GM12872 (cell line): ENCODE measurements at regions not wholly inside any gene's neighbourhood (a gene's known extent, or its start where the extent isn't known, plus 50 kb on each side); places are given as distances from the start of the nearest gene placed in this dataset.
A peak's percentile ranks its signal among the peaks of the same experiment; 100 is the strongest.

Source experiments
- TF ChIP-seq, protein P1 (sequence below): IDR thresholded peaks from 3 replicates; pipeline ENCODE4 v1.5.1; 2011; ENCODE audit warnings: low read depth, mild to moderate bottlenecking, low read length, moderate library complexity; ENCODE audit not compliant: insufficient read depth

DNA sequence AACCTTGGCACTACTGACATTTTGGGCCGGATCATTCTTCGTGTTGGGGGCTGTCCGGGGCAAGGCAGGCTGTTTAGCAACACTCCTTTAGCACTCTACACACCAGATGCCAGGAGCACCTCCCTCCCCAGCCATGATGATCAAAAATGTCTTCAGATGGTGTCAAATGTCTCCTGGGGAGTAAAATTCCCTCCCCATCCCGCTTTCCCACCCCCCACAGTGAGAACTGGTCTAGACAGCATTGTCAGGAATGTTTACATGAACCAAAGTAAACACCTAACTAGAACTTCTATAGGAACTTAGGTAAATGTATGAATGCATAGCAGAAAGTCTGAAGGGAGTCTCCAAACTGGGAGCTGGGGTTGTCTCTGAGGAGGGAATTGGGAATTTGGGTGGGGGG, 70.0 kb upstream of the TOP1 start:
- TF ChIP-seq, protein P1, sequence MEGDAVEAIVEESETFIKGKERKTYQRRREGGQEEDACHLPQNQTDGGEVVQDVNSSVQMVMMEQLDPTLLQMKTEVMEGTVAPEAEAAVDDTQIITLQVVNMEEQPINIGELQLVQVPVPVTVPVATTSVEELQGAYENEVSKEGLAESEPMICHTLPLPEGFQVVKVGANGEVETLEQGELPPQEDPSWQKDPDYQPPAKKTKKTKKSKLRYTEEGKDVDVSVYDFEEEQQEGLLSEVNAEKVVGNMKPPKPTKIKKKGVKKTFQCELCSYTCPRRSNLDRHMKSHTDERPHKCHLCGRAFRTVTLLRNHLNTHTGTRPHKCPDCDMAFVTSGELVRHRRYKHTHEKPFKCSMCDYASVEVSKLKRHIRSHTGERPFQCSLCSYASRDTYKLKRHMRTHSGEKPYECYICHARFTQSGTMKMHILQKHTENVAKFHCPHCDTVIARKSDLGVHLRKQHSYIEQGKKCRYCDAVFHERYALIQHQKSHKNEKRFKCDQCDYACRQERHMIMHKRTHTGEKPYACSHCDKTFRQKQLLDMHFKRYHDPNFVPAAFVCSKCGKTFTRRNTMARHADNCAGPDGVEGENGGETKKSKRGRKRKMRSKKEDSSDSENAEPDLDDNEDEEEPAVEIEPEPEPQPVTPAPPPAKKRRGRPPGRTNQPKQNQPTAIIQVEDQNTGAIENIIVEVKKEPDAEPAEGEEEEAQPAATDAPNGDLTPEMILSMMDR, result no peak

DNA sequence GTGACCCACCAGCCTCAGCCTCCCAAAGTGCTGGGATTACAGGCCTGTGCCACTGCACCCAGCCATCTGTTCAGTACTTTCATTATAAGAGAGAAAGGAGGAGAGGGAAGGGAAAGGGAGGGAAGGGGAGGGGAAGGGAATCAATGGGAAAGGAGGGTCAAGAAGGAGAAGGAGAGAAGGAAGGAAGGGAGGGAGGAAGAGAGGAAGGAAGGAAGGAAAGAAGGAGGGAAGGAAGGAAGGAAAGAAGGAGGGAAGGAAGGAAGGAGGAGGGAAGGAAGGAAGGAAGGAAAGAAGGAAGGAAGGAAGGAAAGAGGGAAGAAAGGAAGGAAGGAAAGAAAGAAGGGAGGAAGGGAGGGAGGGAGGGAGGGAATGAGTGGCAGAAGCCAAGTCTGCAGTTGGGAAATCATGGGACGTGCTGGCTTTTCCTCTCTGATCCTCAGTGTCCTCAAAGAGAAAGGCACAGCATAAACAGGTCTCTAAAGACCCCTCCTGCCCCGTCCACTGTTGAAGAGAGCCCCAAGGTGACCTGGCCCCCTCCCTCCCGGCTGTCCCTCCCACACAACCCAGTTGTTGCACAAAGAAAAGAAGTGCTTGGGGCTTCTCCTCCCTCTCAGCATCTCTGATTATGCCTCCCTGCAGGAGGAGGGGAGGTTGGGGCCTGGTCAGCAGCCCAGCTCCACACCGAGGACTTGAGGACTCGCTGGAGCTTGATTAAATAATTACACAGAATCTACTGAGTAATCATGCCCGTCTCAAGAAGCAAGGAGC, 69.1 kb upstream of the TOP1 start:
- TF ChIP-seq, protein P1, result no peak

DNA sequence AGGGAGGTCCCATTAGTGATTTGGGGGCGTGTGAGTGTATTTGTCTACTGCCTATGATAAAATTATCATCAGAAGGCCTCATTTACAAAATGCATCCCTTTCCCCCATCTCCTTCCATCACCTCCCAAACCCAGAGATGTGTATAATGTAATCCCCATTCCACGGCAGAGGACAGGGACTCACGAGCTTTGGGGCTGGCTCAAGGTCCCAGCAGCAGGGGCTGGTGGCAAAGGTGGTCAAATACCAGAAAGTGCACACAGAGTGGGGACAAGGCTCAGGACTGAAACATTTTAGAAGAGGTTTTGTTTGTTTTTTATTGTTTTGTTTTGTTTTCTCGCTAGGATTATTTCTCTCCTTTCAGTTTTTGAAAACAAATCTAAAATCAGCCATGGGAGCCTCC, 68.5 kb upstream of the TOP1 start:
- TF ChIP-seq, protein P1, result no peak

DNA sequence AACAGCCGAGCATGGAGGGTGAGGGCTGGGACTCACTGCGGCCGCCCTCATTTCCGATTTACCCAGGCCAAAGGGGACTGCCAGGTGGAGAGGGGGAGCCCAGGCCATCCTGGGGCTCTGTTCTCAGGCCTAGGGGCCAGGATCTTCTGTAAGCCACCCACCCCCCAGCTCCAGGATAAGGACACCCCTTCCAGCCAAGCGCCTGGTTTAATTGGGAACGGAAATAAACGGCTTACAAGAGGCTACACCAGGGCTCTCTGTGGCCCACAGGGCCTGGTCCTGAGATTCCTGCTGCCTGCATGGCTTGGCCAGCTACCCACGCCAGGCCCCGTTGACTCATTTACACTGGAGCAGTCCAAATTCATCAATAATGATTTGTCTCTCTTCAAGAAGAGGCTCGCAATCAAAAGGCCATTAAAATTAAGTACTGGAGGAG, 68.1 kb upstream of the TOP1 start:
- TF ChIP-seq, protein P1, result no peak

DNA sequence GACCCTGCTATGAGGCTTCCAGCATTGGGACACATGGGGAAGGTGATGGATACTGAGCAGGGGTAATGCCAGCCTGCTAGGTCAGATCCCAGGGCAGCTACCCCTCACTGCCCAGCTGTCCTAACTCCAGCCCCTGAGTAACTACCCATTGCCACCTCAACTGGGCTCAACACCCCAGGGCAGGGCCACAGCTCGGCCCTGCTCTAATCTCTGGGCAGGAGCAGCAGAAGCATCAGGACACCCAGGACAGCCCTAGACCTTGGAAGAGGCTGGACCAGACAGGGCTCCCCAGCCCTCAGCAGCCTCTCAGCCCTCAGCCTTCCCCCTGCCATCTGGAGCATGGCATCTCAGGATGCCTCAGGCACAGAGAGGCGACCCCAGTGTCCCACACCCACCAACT, 67.4 kb upstream of the TOP1 start:
- TF ChIP-seq, protein P1, result no peak

DNA sequence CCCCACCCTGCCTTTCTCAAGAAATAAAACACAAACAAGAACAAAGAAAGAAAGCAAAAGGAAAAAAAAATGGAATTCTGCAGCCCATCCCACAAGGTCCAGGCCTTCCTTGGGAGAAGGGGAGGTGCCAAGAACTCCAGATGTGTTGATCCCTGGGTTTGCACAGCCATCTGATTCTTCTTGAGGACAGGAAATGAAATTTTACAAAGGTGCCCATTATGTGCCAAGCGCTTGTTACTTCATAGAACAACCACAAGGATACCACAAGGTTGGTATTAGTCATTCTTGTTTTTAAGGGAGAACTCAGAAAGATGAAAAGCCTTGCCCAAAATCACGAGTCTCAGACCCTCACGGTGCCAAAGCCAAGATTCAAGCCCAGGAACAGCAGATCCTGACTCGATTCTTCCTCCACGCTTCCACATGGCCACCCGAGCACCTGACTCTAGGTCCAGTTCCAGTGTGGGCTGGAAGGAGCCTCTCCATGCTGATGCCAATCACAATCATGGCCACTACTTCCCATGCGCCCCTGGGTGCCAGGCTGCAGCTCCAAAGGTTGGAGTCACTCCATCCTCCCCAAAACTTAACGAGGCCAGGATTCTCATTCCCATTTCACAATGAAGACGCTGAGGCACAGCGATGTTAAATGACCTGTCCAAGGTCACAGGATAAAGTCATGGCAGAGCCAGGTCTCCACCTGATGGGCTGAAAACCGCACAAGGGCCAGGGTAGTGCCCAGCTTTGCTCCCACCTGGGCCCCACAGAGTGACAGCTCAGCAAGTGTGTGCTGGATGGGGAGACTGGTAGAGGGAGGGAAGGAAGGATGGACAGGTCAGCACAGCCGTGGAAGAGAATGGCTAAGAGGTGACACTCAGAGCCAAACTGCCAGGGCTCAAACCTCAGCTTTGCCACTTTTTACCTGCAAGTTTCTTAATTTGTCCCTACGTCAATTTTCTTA, 66.7 kb upstream of the TOP1 start:
- TF ChIP-seq, protein P1, result no peak

DNA sequence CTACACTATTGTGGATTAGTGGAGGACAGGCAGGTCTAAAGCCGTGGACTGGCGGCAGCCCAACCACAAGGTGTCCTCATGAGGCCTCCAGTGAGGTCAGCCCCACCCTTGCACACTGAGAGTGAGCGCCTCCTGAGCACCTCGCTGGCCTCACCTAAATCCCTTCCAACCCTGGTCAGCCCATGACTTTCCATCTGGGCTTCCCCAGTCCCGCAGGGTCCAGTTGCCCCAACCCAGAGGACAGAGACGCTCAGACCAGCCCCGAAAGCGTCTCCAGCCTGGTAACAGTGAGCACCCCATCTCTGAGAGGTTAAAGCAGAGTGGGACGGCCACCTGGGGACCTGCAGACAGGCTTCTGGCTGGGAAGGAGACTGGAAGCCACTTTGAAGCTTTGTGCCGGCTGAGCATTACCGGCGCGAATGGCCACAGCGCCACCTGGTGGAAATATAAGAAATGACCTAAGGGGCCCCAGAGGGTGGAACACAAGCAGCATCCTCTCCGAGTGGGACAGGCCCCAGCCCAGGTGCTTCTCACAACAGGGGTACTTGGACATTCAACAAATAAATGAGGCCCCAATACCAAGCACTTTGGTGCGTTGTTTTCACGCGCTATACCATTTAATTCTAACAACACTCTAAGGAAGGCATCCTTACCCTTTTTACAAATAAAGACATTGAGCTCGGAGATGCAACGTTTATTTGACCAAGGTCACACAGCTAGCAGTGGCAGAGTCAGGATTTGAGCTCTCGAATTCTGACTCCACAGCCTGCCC, 65.7 kb upstream of the TOP1 start:
- TF ChIP-seq, protein P1, result peak; percentile 83
